Neuronal stem cell (in vitro differentiated cells): ENCODE measurements at regions not wholly inside any gene's neighbourhood (a gene's known extent, or its start where the extent isn't known, plus 50 kb on each side); places are given as distances from the start of the nearest gene placed in this dataset.

ENCODE experiments used
- DNase-seq: peaks from one replicate; pipeline ENCODE4 v3.0.0-alpha.2; 2013; ENCODE audit warnings: low spot score
- H2AFZ ChIP-seq: one replicate; pipeline ENCODE4 v1.6.1; 2013; ENCODE audit warnings: mild to moderate bottlenecking, low read length, inconsistent platforms
- H2AK5ac ChIP-seq: 2 replicates; pipeline ENCODE4 v1.6.1; 2013; ENCODE audit warnings: low read depth, mild to moderate bottlenecking, inconsistent platforms, low read length, moderate library complexity, mixed read lengths
- H2BK120ac ChIP-seq: 2 replicates; pipeline ENCODE4 v1.6.1; 2013; ENCODE audit warnings: low read depth, mild to moderate bottlenecking, inconsistent platforms, low read length, moderate library complexity, mixed read lengths
- H2BK12ac ChIP-seq: one replicate; pipeline ENCODE4 v1.6.1; 2013; ENCODE audit warnings: low read length, inconsistent platforms
- H2BK15ac ChIP-seq: 2 replicates; pipeline ENCODE4 v1.6.1; 2013; ENCODE audit warnings: mild to moderate bottlenecking, low read length, inconsistent platforms, mixed read lengths
- H2BK5ac ChIP-seq: one replicate; pipeline ENCODE4 v1.6.1; 2013; ENCODE audit warnings: inconsistent platforms, mild to moderate bottlenecking, low read length, moderate library complexity
- H3K14ac ChIP-seq: one replicate; pipeline ENCODE4 v1.6.1; 2013; ENCODE audit warnings: low read length, inconsistent platforms
- H3K18ac ChIP-seq: 2 replicates; pipeline ENCODE4 v1.6.1; 2013; ENCODE audit warnings: low read length, inconsistent platforms
- H3K23ac ChIP-seq: 2 replicates; pipeline ENCODE4 v1.6.1; 2013; ENCODE audit warnings: low read depth, mild to moderate bottlenecking, mixed read lengths, low read length, inconsistent platforms; ENCODE audit not compliant: poor library complexity
- H3K27ac ChIP-seq: replicated peaks from 3 replicates; pipeline ENCODE4 v1.5.1; 2013; ENCODE audit warnings: low read length, inconsistent platforms
- H3K27me3 ChIP-seq, 3 experiments: 2 replicates each; pipeline ENCODE4 v1.6.1; 2013; ENCODE audit warnings: low read length in 3 of 3, mild to moderate bottlenecking in 2 of 3, inconsistent platforms in 1 of 3, low read depth in 1 of 3, mixed read lengths in 1 of 3, moderate library complexity in 1 of 3; ENCODE audit not compliant: control insufficient read depth in 3 of 3, insufficient read depth in 3 of 3
- H3K36me3 ChIP-seq, 2 donors: replicated peaks in 1 of 2; 2 replicates each; pipeline ENCODE4 v1.6.1; 2013; ENCODE audit warnings: low read length in 2 of 2; ENCODE audit not compliant: control insufficient read depth in 2 of 2, insufficient read depth in 2 of 2
- H3K4ac ChIP-seq: 2 replicates; pipeline ENCODE4 v1.6.1; 2013; ENCODE audit warnings: inconsistent platforms, mild to moderate bottlenecking, low read length, moderate library complexity
- H3K4me1 ChIP-seq, 2 donors: 1 replicate in 1 of 2; 2 replicates in 1 of 2; pipeline ENCODE4 v1.6.1; 2013; ENCODE audit warnings: low read length in 2 of 2, low read depth in 1 of 2; ENCODE audit not compliant: control insufficient read depth in 2 of 2, insufficient read depth in 1 of 2
- H3K4me2 ChIP-seq: one replicate; pipeline ENCODE4 v1.6.1; 2013; ENCODE audit warnings: mild to moderate bottlenecking, low read length, inconsistent platforms; ENCODE audit not compliant: insufficient read depth, poor library complexity, severe bottlenecking
- H3K4me3 ChIP-seq, 2 donors: 2 replicates each; pipeline ENCODE4 v1.5.1; 2013; ENCODE audit warnings: low read length in 2 of 2, mild to moderate bottlenecking in 2 of 2, inconsistent platforms in 1 of 2, moderate library complexity in 1 of 2
- H3K79me1 ChIP-seq: one replicate; pipeline ENCODE4 v1.6.1; 2013; ENCODE audit warnings: low read depth, mild to moderate bottlenecking, inconsistent platforms, low read length, moderate library complexity
- H3K9ac ChIP-seq: one replicate; pipeline ENCODE4 v1.6.1; 2013; ENCODE audit warnings: mild to moderate bottlenecking, low read depth, low read length, inconsistent platforms; ENCODE audit not compliant: poor library complexity
- H3K9me3 ChIP-seq, 2 donors: replicated peaks in 1 of 2; 2 replicates each; pipeline versions ENCODE3 to v1.6.1; 2013; ENCODE audit warnings: low read length in 2 of 2, mild to moderate bottlenecking in 2 of 2, inconsistent platforms in 1 of 2, low read depth in 1 of 2, mixed read lengths in 1 of 2, moderate library complexity in 1 of 2; ENCODE audit not compliant: control insufficient read depth in 2 of 2, insufficient read depth in 1 of 2
- H4K8ac ChIP-seq: one replicate; pipeline ENCODE4 v1.6.1; 2013; ENCODE audit warnings: low read depth, mild to moderate bottlenecking, inconsistent platforms, low read length, moderate library complexity
- H4K91ac ChIP-seq: one replicate; pipeline ENCODE4 v1.6.1; 2013; ENCODE audit warnings: low read length, low read depth, mild to moderate bottlenecking, inconsistent platforms; ENCODE audit not compliant: poor library complexity
- WGBS, 2 donors: extraction: QIAGEN DNeasy Blood & Tissue Kit; methylation state at CpG; one replicate each; pipeline ENCODE4 v1.1.7; 2013; ENCODE audit warnings: missing lambda C conversion rate in 2 of 2, mixed read lengths in 1 of 2; ENCODE audit not compliant: insufficient read length in 2 of 2, insufficient replicate concordance in 1 of 2; ENCODE audit errors: extremely low coverage in 2 of 2; 5-methylcytosine and 5-hydroxymethylcytosine counted together

GRCh38 chr6:147774856-147775255 lies 266.4 kb downstream of the SAMD5 start:
- H3K23ac ChIP-seq: no peak overlapping the region
- H2BK120ac ChIP-seq: no peak overlapping the region
- no peaks in the 10 kb centered on the region for H3K27me3 ChIP-seq
- no peaks in the 10 kb centered on the region for H3K79me1 ChIP-seq
- no peaks in the 10 kb centered on the region for H3K9me3 ChIP-seq
- no peak overlapping the region for H3K27ac ChIP-seq
- no peak overlapping the region for H2BK12ac ChIP-seq
- no peak for DNase-seq
- no peak overlapping the region for H3K18ac ChIP-seq
- no peak overlapping the region for H2BK15ac ChIP-seq
- no peak overlapping the region for H3K4me2 ChIP-seq
- H3K4ac ChIP-seq: no peak overlapping the region
- no peak overlapping the region for H4K8ac ChIP-seq
- no peak overlapping the region for H3K4me3 ChIP-seq
- whole genome bisulfite sequencing, 2 donors: no CpG with 5 or more reads among the region's 3 CpGs
- no peaks in the 10 kb centered on the region for H3K4me1 ChIP-seq
- no peak overlapping the region for H2AK5ac ChIP-seq
- no peak overlapping the region for H3K14ac ChIP-seq
- no peaks in the 10 kb centered on the region for H3K36me3 ChIP-seq
- no peak overlapping the region for H3K9ac ChIP-seq
- no peak overlapping the region for H2BK5ac ChIP-seq
- no peak overlapping the region for H2AFZ ChIP-seq
- H4K91ac ChIP-seq: no peak overlapping the region

GRCh38 chr6:147776631-147777213 lies 268.2 kb downstream of the SAMD5 start:
- Histone ChIP-seq H3K36me3 (no peaks in the 10 kb centered on the region), H2BK12ac (no peak overlapping the region), H3K23ac (no peak overlapping the region), H3K27me3 (no peaks in the 10 kb centered on the region), H3K18ac (no peak overlapping the region), H3K4ac (no peak overlapping the region), H4K91ac (no peak overlapping the region), H3K27ac (no peak overlapping the region), H2BK15ac (no peak overlapping the region), H2AK5ac (no peak overlapping the region), H3K4me3 (no peak overlapping the region), H3K9ac (no peak overlapping the region), H3K14ac (no peak overlapping the region), H3K4me2 (no peak overlapping the region), H2BK120ac (no peak overlapping the region), H3K79me1 (no peaks in the 10 kb centered on the region), H3K9me3 (no peaks in the 10 kb centered on the region), H3K4me1 (no peaks in the 10 kb centered on the region), H4K8ac (no peak overlapping the region), H2BK5ac (no peak overlapping the region), H2AFZ (no peak overlapping the region)
- no peak for DNase-seq
- WGBS, 2 donors: no CpG with 5 or more reads among the region's 4 CpGs

GRCh38 chr6:147779624-147780023 lies 271.1 kb downstream of the SAMD5 start:
- no CpG with 5 or more reads among the region's 1 CpG for WGBS, 2 donors
- Histone ChIP-seq H3K27me3 (peaks cover 0 to 2% (median 0%) of the 10 kb centered on the region in 3 experiments), H3K4me3 (no peak overlapping the region), H2BK12ac (no peak overlapping the region), H3K14ac (no peak overlapping the region), H2AK5ac (no peak overlapping the region), H3K4ac (no peak overlapping the region), H2BK5ac (no peak overlapping the region), H2AFZ (no peak overlapping the region), H3K9ac (no peak overlapping the region), H4K91ac (no peak overlapping the region), H2BK15ac (no peak overlapping the region), H3K4me2 (no peak overlapping the region), H2BK120ac (no peak overlapping the region), H3K9me3 (no peaks in the 10 kb centered on the region), H3K27ac (no peak overlapping the region), H3K79me1 (no peaks in the 10 kb centered on the region), H3K4me1 (no peaks in the 10 kb centered on the region), H4K8ac (no peak overlapping the region), H3K18ac (no peak overlapping the region), H3K23ac (no peak overlapping the region), H3K36me3 (no peaks in the 10 kb centered on the region)
- no peak for DNase-seq

GRCh38 chr6:147782302-147782701 lies 273.8 kb downstream of the SAMD5 start:
- no peak overlapping the region for H4K8ac ChIP-seq
- H3K27me3 ChIP-seq: peaks cover 0 to 2% (median 0%) of the 10 kb centered on the region in 3 experiments
- no peak overlapping the region for H3K23ac ChIP-seq
- H3K79me1 ChIP-seq: no peaks in the 10 kb centered on the region
- H3K4me1 ChIP-seq: no peaks in the 10 kb centered on the region
- no peak overlapping the region for H3K14ac ChIP-seq
- no peak overlapping the region for H2BK120ac ChIP-seq
- no peak overlapping the region for H2AFZ ChIP-seq
- no peaks in the 10 kb centered on the region for H3K9me3 ChIP-seq
- H2AK5ac ChIP-seq: no peak overlapping the region
- no peak overlapping the region for H2BK5ac ChIP-seq
- H3K36me3 ChIP-seq: no peaks in the 10 kb centered on the region
- no peak overlapping the region for H3K9ac ChIP-seq
- no peak overlapping the region for H3K27ac ChIP-seq
- H2BK12ac ChIP-seq: no peak overlapping the region
- no peak overlapping the region for H3K4me3 ChIP-seq
- H4K91ac ChIP-seq: no peak overlapping the region
- no peak overlapping the region for H3K4me2 ChIP-seq
- no CpG with 5 or more reads among the region's 3 CpGs for WGBS, 2 donors
- no peak overlapping the region for H3K18ac ChIP-seq
- DNase-seq: no peak
- no peak overlapping the region for H2BK15ac ChIP-seq
- no peak overlapping the region for H3K4ac ChIP-seq
